GM12878 (cell line): ENCODE measurements at regions not wholly inside any gene's neighbourhood (a gene's known extent, or its start where the extent isn't known, plus 50 kb on each side); places are given as distances from the start of the nearest gene placed in this dataset.

Experiments
- CBFB ChIP-seq: IDR thresholded peaks from 2 replicates; pipeline ENCODE4 v1.6.1; 2016; ENCODE audit warnings: antibody characterized with exemption, low read depth
- EGR1 ChIP-seq, 2 experiments: IDR thresholded peaks; 1 replicate in 1 of 2; 2 replicates in 1 of 2; pipeline ENCODE4 v1.6.1; 2011 to 2012; ENCODE audit warnings: low read depth in 2 of 2, low read length in 2 of 2, borderline replicate concordance in 1 of 2, mild to moderate bottlenecking in 1 of 2, moderate library complexity in 1 of 2
- ETV6 ChIP-seq, 2 experiments: fragments of 450-650 bp in 1 of 2; IDR thresholded peaks in 1 of 2; conservative IDR thresholded peaks in 1 of 2; 2 replicates each; pipeline ENCODE4 v1.6.1; 2014; ENCODE audit warnings: antibody characterized with exemption in 1 of 2, borderline replicate concordance in 1 of 2, low read depth in 1 of 2, mild to moderate bottlenecking in 1 of 2, moderate library complexity in 1 of 2
- PML ChIP-seq: IDR thresholded peaks from 2 replicates; pipeline ENCODE4 v1.6.1; 2012; ENCODE audit warnings: low read length, inconsistent platforms
- POLR2A ChIP-seq: IDR thresholded peaks from 2 replicates; pipeline ENCODE4 v1.6.1; 2011; ENCODE audit warnings: low read depth, mild to moderate bottlenecking, low read length
- POLR2AphosphoS5 ChIP-seq: IDR thresholded peaks from 2 replicates; pipeline ENCODE4 v1.6.1; 2011; ENCODE audit warnings: mild to moderate bottlenecking, low read length, inconsistent platforms
- RAD21 ChIP-seq: IDR thresholded peaks from 2 replicates; pipeline ENCODE4 v1.6.1; 2011; ENCODE audit warnings: mild to moderate bottlenecking, low read depth, low read length, moderate library complexity; ENCODE audit not compliant: insufficient read depth
- TBL1XR1 ChIP-seq: IDR thresholded peaks from 2 replicates; pipeline ENCODE4 v1.6.1; 2012; ENCODE audit warnings: low read depth, low read length, improper control_type of control experiment
- TCF7 ChIP-seq: IDR thresholded peaks from 2 replicates; pipeline ENCODE4 v1.6.1; 2014; ENCODE audit warnings: antibody characterized with exemption, borderline replicate concordance
- ZNF274 ChIP-seq: IDR thresholded peaks from one replicate; pipeline ENCODE4 v1.8.0; 2011; ENCODE audit not compliant: insufficient read length, insufficient read depth

DNA sequence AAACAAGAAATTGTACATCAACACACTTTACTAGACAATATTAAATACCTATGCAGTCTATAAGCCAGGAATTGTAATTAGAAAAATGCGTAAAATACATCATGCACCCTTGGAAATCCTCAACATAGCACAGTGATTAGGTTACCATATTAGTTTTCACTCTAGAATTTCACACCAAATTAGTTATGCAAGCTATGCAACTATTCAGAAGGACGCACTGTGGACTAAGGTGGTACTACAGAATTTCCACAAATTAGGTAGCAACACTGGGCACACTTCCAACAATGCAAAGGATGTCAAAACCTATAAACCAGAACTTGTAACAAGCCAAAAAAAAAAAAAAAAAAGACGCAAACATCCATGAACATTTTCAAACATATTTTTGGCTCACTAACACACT lies 71.1 kb upstream of the ZCCHC13 start:
- TF ChIP-seq RAD21 (no peak), TCF7 (no peak), PML (no peak), ETV6 (conservative IDR thresholded peaks at IDR 0.05 in 1 of 2, IDR thresholded peaks at IDR 0.05 in 1 of 2; ENCODE audit: borderline replicate concordance in 1 of 2, low read depth in 1 of 2) (no peak), ZNF274 (no peak), EGR1 (IDR thresholded peaks at IDR 0.05; ENCODE audit: borderline replicate concordance in 1 of 2, low read depth in 2 of 2, low read length in 2 of 2) (no peak), POLR2A (no peak), CBFB (no peak), TBL1XR1 (no peak), POLR2AphosphoS5 (no peak)
